Hepatocyte (in vitro differentiated cells): ENCODE measurements at regions not wholly inside any gene's neighbourhood (a gene's known extent, or its start where the extent isn't known, plus 50 kb on each side); places are given as distances from the start of the nearest gene placed in this dataset.

Source experiments
- DNase-seq: peaks from one replicate; pipeline ENCODE4 v3.0.0-alpha.2; 2016; ENCODE audit warnings: low spot score
- H2AFZ ChIP-seq: fragments of 200-600 bp; sonication (generic); 2 replicates; pipeline ENCODE4 v1.6.0; 2016; ENCODE audit warnings: antibody characterized with exemption, mild to moderate bottlenecking
- H3K27ac ChIP-seq: fragments of 200-600 bp; sonication (generic); 2 replicates; pipeline ENCODE4 v1.5.1; 2016; ENCODE audit warnings: mild to moderate bottlenecking
- H3K27me3 ChIP-seq: fragments of 200-600 bp; sonication (generic); 2 replicates; pipeline ENCODE4 v1.6.1; 2016
- H3K36me3 ChIP-seq: fragments of 200-600 bp; sonication (generic); replicated peaks from 2 replicates; pipeline ENCODE4 v1.5.1; 2016; ENCODE audit warnings: low read depth; ENCODE audit not compliant: insufficient read depth
- H3K4me1 ChIP-seq: fragments of 200-600 bp; sonication (generic); 2 replicates; pipeline ENCODE4 v1.5.1; 2016; ENCODE audit warnings: mild to moderate bottlenecking, moderate library complexity; ENCODE audit not compliant: insufficient read depth
- H3K4me2 ChIP-seq: fragments of 200-600 bp; sonication (generic); 2 replicates; pipeline ENCODE4 v1.6.0; 2016
- H3K4me3 ChIP-seq: fragments of 200-600 bp; sonication (generic); 2 replicates; pipeline ENCODE4 v1.5.1; 2016; ENCODE audit warnings: mild to moderate bottlenecking
- H3K79me2 ChIP-seq: fragments of 200-600 bp; sonication (generic); 2 replicates; pipeline ENCODE4 v1.6.0; 2017; ENCODE audit warnings: mild to moderate bottlenecking
- H3K9me2 ChIP-seq: fragments of 200-600 bp; sonication (generic); replicated peaks from 2 replicates; pipeline ENCODE4 v1.6.0; 2017; ENCODE audit warnings: mild to moderate bottlenecking; ENCODE audit not compliant: insufficient read depth
- H3K9me3 ChIP-seq: fragments of 200-600 bp; sonication (generic); 2 replicates; pipeline ENCODE4 v1.5.1; 2016; ENCODE audit warnings: low read depth, mild to moderate bottlenecking
- H4K20me1 ChIP-seq: fragments of 200-600 bp; sonication (generic); 2 replicates; pipeline ENCODE4 v1.6.0; 2016; ENCODE audit warnings: mild to moderate bottlenecking; ENCODE audit not compliant: insufficient read depth, poor library complexity, severe bottlenecking
- CTCF ChIP-seq: fragments of 200-600 bp; sonication (generic); IDR thresholded peaks from 2 replicates; pipeline ENCODE4 v1.5.1; 2016; ENCODE audit warnings: antibody characterized with exemption, mild to moderate bottlenecking; ENCODE audit not compliant: poor library complexity
- EZH2 ChIP-seq: fragments of 200-600 bp; sonication (generic); IDR thresholded peaks from 2 replicates; pipeline ENCODE4 v1.6.1; 2016; ENCODE audit warnings: antibody characterized with exemption, mild to moderate bottlenecking, borderline replicate concordance
- EZH2phosphoT487 ChIP-seq: fragments of 200-600 bp; sonication (generic); IDR thresholded peaks from one replicate; pipeline ENCODE4 v1.6.1; 2018; ENCODE audit warnings: antibody characterized with exemption, mild to moderate bottlenecking, low read depth, moderate library complexity; ENCODE audit not compliant: unreplicated experiment, severe bottlenecking
- WGBS: methylation state at CpG from one replicate; pipeline ENCODE4 v1.1.6; 2016; ENCODE audit warnings: low lambda C conversion rate; ENCODE audit errors: missing lambda C conversion rate; 5-methylcytosine and 5-hydroxymethylcytosine counted together

GRCh38 chr11:133710681-133711240, 134.6 kb downstream of the SPATA19 start:
- no peaks in the 10 kb centered on the region for H3K9me2 ChIP-seq
- H3K4me3 ChIP-seq, result no peak overlapping the region
- no peaks in the 10 kb centered on the region for H3K79me2 ChIP-seq
- H3K36me3 ChIP-seq, result no peaks in the 10 kb centered on the region
- 84% methylated on average over 4 of the region's 4 CpGs for WGBS
- no peaks in the 10 kb centered on the region for H3K9me3 ChIP-seq
- no peak overlapping the region for H2AFZ ChIP-seq
- no peaks in the 10 kb centered on the region for H3K4me1 ChIP-seq
- H3K27ac ChIP-seq, result no peak overlapping the region
- no peak for DNase-seq
- no peak overlapping the region for H3K4me2 ChIP-seq
- H3K27me3 ChIP-seq, result peaks cover 21% of the 10 kb centered on the region
- no peaks in the 10 kb centered on the region for H4K20me1 ChIP-seq
- no peak for TF ChIP-seq EZH2
- TF ChIP-seq CTCF, result no peak
- TF ChIP-seq EZH2phosphoT487, result no peak

GRCh38 chr11:133710241-133710640, 135.1 kb downstream of the SPATA19 start:
- Histone ChIP-seq H4K20me1 (no peaks in the 10 kb centered on the region), H3K79me2 (no peaks in the 10 kb centered on the region), H3K4me1 (no peaks in the 10 kb centered on the region), H3K4me3 (no peak overlapping the region), H2AFZ (no peak overlapping the region), H3K36me3 (no peaks in the 10 kb centered on the region), H3K27me3 (peaks cover 21% of the 10 kb centered on the region), H3K4me2 (no peak overlapping the region), H3K9me2 (no peaks in the 10 kb centered on the region), H3K9me3 (no peaks in the 10 kb centered on the region), H3K27ac (no peak overlapping the region)
- WGBS, result 92% methylated on average over 3 of the region's 3 CpGs
- TF ChIP-seq EZH2phosphoT487, result no peak
- TF ChIP-seq CTCF, result no peak
- no peak for TF ChIP-seq EZH2
- DNase-seq, result no peak

GRCh38 chr11:133708547-133709051, 136.7 kb downstream of the SPATA19 start:
- H3K27ac ChIP-seq, result no peak overlapping the region
- TF ChIP-seq EZH2 (no peak), CTCF (no peak), EZH2phosphoT487 (no peak)
- WGBS, result 86% methylated on average over 5 of the region's 5 CpGs
- H3K9me2 ChIP-seq, result no peaks in the 10 kb centered on the region
- H3K4me1 ChIP-seq, result no peaks in the 10 kb centered on the region
- H3K4me2 ChIP-seq, result no peak overlapping the region
- H3K9me3 ChIP-seq, result no peaks in the 10 kb centered on the region
- H3K4me3 ChIP-seq, result no peak overlapping the region
- H3K79me2 ChIP-seq, result no peaks in the 10 kb centered on the region
- no peak overlapping the region for H2AFZ ChIP-seq
- peaks cover 15% of the 10 kb centered on the region for H3K27me3 ChIP-seq
- no peak for DNase-seq
- no peaks in the 10 kb centered on the region for H3K36me3 ChIP-seq
- H4K20me1 ChIP-seq, result no peaks in the 10 kb centered on the region
